Activated naive CD4-positive, alpha-beta T cell treated with anti-CD3 and anti-CD28 coated beads, Interleukin-2, amount 50 U/mL, for 24 hours (primary cell): ENCODE measurements at regions not wholly inside any gene's neighbourhood (a gene's known extent, or its start where the extent isn't known, plus 50 kb on each side); places are given as distances from the start of the nearest gene placed in this dataset.
A peak's percentile ranks its signal among the peaks of the same experiment; 100 is the strongest.

Experiments
- H3K27ac Mint-ChIP-seq: one replicate; pipeline ENCODE4 v1.8.0; 2021; ENCODE audit warnings: mild to moderate bottlenecking, mixed read lengths
- H3K27me3 Mint-ChIP-seq: one replicate; pipeline ENCODE4 v1.8.0; 2021; ENCODE audit warnings: mixed read lengths
- H3K36me3 Mint-ChIP-seq: one replicate; pipeline ENCODE4 v1.8.0; 2021; ENCODE audit warnings: mixed read lengths
- H3K4me1 Mint-ChIP-seq: one replicate; pipeline ENCODE4 v1.8.0; 2021; ENCODE audit warnings: mixed read lengths
- H3K4me3 Mint-ChIP-seq: one replicate; pipeline ENCODE4 v1.8.0; 2021; ENCODE audit warnings: mild to moderate bottlenecking, mixed read lengths
- H3K9me3 Mint-ChIP-seq: one replicate; pipeline ENCODE4 v1.8.0; 2021; ENCODE audit warnings: mixed read lengths

DNA sequence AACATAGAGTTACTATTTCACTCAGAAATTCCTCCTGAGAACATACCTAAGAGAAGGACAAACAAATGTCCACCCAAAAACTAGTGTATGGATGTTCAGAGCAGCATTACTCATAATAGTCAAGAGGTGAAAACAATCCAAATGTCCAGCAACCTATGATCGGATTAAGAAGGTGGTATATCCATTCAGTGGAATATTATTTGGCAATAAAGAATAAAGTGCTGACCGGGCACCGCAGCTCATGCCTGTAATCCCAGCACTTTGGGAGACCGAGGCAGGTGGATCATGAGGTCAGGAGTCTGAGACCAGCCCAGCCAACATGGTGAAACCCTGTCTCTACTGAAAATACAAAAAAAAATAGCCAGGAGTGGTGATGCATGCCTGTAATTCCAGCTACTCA is 182.8 kb upstream of the AGAP1 start:
- no peaks in the 10 kb centered on the region for H3K4me1 Mint-ChIP-seq
- H3K27ac Mint-ChIP-seq, result no peak overlapping the region
- no peaks in the 10 kb centered on the region for H3K36me3 Mint-ChIP-seq
- H3K27me3 Mint-ChIP-seq, result peaks cover 7% of the 10 kb centered on the region
- H3K4me3 Mint-ChIP-seq, result no peak overlapping the region
- peaks cover 3% of the 10 kb centered on the region for H3K9me3 Mint-ChIP-seq

DNA sequence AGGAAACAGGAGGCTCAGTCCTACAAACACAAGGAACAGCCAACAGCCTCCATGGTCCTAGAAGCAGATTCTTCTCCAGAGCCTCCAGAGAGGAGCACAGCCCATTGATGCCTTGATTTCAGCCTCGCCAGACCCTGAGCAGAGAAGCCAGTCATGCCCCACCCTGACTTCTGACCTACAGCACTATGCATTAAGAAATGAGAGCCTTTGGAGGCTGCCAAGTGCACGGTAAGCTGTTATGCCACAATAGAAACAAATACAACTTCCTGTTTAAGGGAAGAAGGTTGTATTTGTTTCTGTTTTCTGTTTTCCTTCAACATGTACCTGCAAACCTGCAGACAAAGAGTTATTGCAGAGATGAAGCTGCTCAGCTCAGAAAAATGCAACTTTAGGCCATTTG is 181.3 kb upstream of the AGAP1 start:
- H3K4me1 Mint-ChIP-seq, result no peaks in the 10 kb centered on the region

DNA sequence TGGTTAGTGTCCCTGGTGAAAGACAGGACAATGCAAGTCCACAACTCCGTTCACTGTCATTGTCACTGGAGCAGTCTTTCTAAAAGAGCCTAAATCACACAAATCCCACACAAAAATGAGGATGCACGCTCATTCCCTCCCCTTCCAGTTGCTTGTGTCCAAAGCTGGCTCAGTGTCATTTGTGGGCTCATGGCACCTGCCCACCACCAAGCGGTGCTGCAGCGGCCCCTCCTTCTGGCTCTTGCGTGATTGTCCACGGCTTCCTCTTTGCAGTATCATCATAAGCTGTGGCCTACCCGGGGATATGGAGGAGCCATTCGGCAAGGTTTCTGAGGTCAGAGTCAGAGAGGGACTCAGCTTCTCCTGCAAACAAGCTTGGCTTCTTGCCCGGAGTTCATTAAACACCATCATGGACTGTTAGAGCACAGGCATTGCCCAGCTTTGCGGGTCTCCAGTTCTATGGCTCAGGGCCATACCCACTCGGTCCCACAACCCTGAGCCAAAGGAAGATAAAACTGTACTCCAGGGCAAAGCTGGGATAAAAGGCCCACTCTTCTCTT is 179.4 kb upstream of the AGAP1 start:
- Mint-ChIP-seq H3K4me3 (no peak overlapping the region), H3K9me3 (peaks cover 3% of the 10 kb centered on the region), H3K36me3 (no peaks in the 10 kb centered on the region), H3K27me3 (peaks cover 3% of the 10 kb centered on the region), H3K27ac (no peak overlapping the region), H3K4me1 (no peaks in the 10 kb centered on the region)

More for the DNA sequence above, 181.3 kb upstream of the AGAP1 start:
- Mint-ChIP-seq H3K9me3 (peaks cover 3% of the 10 kb centered on the region), H3K4me3 (no peak overlapping the region), H3K27me3 (peaks cover 7% of the 10 kb centered on the region), H3K36me3 (no peaks in the 10 kb centered on the region), H3K27ac (no peak overlapping the region)

DNA sequence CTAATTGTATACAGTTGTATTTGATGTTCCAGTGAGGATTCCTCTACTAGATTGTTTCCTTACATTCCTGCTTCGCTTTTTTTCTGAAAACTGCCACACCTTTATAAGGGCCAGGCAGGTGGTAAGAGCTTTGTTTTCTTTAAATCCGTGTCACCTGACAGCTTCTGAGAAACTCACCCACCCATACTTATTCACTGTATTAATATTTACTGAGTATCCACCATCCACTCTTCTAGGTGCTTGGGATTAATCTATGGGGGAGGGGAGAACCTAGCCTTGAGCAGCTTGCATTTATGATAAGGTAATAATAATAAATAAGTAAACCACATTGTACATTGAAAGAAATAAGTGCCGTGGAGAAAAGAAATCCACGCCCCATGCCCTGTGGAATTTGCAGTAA is 174.7 kb upstream of the AGAP1 start:
- H3K4me1 Mint-ChIP-seq, result no peaks in the 10 kb centered on the region
- H3K27ac Mint-ChIP-seq, result no peak overlapping the region
- H3K36me3 Mint-ChIP-seq, result no peaks in the 10 kb centered on the region
- no peaks in the 10 kb centered on the region for H3K9me3 Mint-ChIP-seq
- H3K27me3 Mint-ChIP-seq, result peaks cover 1% of the 10 kb centered on the region
- H3K4me3 Mint-ChIP-seq, result no peak overlapping the region

DNA sequence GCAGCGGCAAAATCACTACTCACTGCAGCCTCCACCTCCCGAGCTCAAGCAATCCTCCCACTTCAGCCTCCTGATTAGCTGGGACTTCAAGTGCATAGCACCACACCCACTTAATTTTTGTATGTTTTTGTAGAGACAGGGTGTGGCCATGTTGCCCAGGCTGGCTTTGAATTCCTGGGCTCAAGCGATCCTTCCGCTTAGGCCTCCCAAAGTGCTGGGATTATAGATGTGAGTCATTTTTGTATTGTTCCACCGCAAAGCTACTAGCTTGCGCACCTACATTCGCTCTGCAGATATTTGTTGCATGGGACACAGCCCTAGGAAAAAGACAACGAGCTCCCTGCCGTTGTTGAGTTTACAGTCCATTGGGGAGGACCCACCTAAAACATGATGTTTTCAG is 173.5 kb upstream of the AGAP1 start:
- peaks cover 1% of the 10 kb centered on the region for H3K27me3 Mint-ChIP-seq

DNA sequence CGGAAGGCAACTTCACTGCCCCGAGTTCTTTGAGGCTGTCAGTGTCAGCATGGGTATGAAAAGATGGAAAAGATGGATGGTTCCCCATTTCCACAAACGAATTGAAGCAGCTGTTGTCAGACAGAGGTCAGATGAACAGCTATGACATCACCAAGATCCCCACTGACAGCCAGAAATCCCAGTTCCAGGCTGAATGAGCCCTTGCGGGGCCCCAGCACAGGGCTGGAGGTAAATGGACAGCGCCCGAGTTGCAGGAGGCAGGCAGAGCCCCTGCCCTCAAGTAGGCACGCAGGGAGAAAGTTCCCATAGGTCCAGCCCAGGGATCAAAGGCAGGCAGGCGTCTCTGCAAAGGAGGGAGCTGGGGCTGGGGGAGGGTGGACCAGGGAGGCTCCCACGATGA is 169.5 kb upstream of the AGAP1 start:
- Mint-ChIP-seq H3K4me3 (no peak overlapping the region), H3K27me3 (peaks cover 6% of the 10 kb centered on the region), H3K36me3 (no peaks in the 10 kb centered on the region), H3K27ac (no peak overlapping the region), H3K4me1 (no peaks in the 10 kb centered on the region), H3K9me3 (no peaks in the 10 kb centered on the region)

More for the DNA sequence above, 173.5 kb upstream of the AGAP1 start:
- no peaks in the 10 kb centered on the region for H3K9me3 Mint-ChIP-seq
- H3K36me3 Mint-ChIP-seq, result no peaks in the 10 kb centered on the region
- H3K4me1 Mint-ChIP-seq, result no peaks in the 10 kb centered on the region
- H3K27ac Mint-ChIP-seq, result no peak overlapping the region
- H3K4me3 Mint-ChIP-seq, result no peak overlapping the region

DNA sequence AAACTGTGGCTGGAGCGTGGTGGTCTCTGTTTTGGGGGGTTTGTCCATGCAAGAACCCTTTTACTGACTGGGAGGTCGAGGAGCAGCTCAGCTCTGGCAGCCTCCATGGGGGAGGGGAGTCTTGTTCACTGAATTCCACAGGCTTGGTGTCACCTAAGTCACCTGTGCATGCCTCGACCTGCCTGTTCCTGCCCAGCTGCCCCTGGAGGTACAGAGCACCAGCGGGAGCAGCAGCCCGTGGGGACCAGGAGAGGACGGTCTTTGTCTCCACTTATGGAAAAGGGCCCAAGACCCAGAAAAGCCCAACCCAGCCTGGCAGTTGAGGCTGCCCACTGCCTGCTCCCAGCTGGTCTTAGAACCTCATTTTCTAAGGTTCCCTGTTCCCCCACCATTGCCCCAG is 168.7 kb upstream of the AGAP1 start:
- Mint-ChIP-seq H3K27me3 (peaks cover 6% of the 10 kb centered on the region), H3K4me3 (no peak overlapping the region), H3K27ac (no peak overlapping the region), H3K36me3 (no peaks in the 10 kb centered on the region), H3K4me1 (no peaks in the 10 kb centered on the region), H3K9me3 (no peaks in the 10 kb centered on the region)

DNA sequence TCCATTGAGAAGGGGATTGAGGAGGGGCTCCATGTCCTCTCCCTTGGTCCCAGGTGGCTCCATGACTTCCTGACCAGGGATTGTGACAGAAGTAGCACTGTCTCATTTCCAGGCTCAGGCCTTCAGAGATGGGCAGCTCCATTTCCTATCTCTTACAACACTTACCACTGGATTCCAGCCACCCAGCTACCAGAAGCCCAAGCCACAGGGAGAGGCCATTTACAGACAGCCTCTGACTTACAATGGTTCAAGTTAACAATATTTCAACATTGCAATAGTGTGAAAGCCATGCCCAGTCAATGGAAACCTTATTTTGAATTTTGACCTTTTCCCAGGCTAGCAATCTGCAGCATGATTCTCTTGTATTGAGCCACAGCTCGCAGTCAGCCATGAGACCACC is 164.9 kb upstream of the AGAP1 start:
- H3K4me1 Mint-ChIP-seq, result no peaks in the 10 kb centered on the region
- no peak overlapping the region for H3K4me3 Mint-ChIP-seq
- no peak overlapping the region for H3K27ac Mint-ChIP-seq
- peaks cover 6% of the 10 kb centered on the region for H3K9me3 Mint-ChIP-seq
- no peaks in the 10 kb centered on the region for H3K36me3 Mint-ChIP-seq
- peaks cover 16% of the 10 kb centered on the region for H3K27me3 Mint-ChIP-seq

DNA sequence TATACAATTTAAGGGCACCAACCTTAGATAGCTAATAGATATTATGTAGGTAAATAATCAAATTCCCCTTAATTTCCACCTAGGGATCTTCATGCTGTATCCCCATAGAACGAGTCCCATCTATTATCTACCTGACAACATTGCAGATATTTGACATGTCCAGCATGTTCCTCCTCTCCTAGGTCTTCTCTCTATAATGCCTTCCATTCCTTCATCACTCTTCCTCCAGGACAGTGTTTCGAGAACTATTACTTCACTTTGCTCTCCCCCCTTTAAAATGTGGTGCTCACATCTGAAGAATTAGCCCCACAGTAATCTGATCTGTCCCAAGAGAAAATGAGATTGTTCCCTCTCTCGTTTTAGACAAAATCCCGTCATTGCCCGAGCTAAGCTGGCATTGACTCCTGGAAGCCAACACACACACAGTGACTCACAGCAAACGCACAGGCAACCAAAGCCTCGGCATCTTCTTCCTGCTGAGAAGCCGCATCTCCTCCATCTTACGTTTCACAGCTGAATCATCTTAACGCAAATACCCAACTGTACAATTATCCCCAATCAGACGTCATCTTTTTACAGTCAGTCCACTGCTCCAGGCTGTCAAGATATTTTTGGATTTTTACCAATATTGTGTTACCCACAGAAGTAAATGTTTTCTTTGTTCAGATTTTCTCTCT is 162.9 kb upstream of the AGAP1 start:
- no peak overlapping the region for H3K27ac Mint-ChIP-seq
- no peaks in the 10 kb centered on the region for H3K4me1 Mint-ChIP-seq
- H3K9me3 Mint-ChIP-seq, result peaks cover 6% of the 10 kb centered on the region
- H3K27me3 Mint-ChIP-seq, result peaks cover 19% of the 10 kb centered on the region
- H3K4me3 Mint-ChIP-seq, result no peak overlapping the region
- no peaks in the 10 kb centered on the region for H3K36me3 Mint-ChIP-seq

DNA sequence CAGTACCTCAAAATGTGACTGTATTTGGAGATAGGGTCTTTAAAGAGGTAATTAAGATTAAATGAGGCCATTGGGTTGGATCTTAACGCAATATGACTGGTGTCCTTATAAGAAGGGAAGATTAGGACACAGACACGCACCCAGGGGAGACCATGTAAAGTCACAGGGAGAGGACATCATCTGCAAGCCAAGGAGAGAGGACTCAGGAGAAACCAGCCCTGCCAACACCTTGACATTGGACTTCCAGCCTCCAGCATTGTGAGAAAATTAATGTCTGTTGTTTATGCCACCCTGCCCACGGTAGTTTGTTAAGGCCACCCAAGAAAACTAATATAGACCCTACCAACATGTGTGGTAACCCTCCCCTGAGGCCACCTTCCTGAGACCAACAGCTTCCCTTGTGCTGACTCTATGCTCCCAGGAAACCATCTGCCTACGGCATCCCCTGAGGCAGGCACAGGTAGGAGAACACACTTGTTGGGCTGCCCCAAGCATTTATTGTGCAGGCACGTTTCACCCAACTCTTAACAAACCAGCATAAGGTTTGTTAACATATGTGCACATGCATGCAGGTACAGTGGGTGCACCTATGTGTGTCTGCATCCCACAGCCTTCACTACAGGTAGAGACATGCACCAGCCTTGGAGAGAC is 161.5 kb upstream of the AGAP1 start:
- Mint-ChIP-seq H3K27me3 (peaks cover 18% of the 10 kb centered on the region), H3K9me3 (peaks cover 6% of the 10 kb centered on the region), H3K36me3 (no peaks in the 10 kb centered on the region), H3K4me1 (no peaks in the 10 kb centered on the region), H3K4me3 (no peak overlapping the region), H3K27ac (no peak overlapping the region)

DNA sequence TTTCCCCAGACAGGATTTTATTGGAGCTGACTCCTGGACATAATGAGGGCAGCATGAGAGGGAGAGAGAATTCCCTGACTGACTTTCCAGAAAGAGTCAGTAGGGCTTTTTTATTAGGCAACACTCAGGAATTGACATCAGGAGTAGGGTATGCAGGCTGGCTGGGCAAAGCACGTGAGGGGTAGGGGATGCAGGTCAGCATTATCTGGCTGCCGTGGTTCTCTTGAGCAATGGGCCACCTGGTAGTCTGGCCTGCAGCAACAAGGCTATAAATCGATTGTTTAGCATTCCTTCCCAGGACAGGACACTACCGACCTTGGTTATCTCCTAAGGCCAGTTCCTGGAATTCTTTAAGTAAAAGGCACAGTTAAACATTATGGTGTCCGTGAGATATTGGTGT is 160.8 kb upstream of the AGAP1 start:
- H3K9me3 Mint-ChIP-seq, result peaks cover 11% of the 10 kb centered on the region
- no peaks in the 10 kb centered on the region for H3K4me1 Mint-ChIP-seq
- peaks cover 18% of the 10 kb centered on the region for H3K27me3 Mint-ChIP-seq
- no peak overlapping the region for H3K4me3 Mint-ChIP-seq
- no peak overlapping the region for H3K27ac Mint-ChIP-seq
- no peaks in the 10 kb centered on the region for H3K36me3 Mint-ChIP-seq

DNA sequence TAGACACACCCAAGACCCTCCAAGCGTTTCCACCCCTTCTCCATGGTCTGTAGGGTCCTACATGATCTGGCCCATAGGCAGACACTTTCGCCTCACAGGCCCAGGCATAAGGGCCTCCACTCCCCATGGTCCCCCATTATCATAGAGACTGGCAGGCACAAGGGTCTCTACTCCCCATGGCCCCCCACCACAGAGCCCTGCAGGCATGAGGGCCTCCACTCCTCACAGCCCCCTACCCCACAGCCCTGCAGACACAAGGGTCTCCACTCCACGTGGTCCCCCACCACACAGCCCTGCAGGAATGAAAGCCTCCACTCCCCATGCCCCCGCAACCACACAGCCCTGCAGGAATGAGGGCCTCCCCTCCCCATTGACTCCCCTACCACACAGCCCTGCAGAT is 159.7 kb upstream of the AGAP1 start:
- no peak overlapping the region for H3K27ac Mint-ChIP-seq
- peaks cover 19% of the 10 kb centered on the region for H3K9me3 Mint-ChIP-seq
- H3K4me1 Mint-ChIP-seq, result no peaks in the 10 kb centered on the region
- no peak overlapping the region for H3K4me3 Mint-ChIP-seq
- no peaks in the 10 kb centered on the region for H3K36me3 Mint-ChIP-seq
- peaks cover 18% of the 10 kb centered on the region for H3K27me3 Mint-ChIP-seq

DNA sequence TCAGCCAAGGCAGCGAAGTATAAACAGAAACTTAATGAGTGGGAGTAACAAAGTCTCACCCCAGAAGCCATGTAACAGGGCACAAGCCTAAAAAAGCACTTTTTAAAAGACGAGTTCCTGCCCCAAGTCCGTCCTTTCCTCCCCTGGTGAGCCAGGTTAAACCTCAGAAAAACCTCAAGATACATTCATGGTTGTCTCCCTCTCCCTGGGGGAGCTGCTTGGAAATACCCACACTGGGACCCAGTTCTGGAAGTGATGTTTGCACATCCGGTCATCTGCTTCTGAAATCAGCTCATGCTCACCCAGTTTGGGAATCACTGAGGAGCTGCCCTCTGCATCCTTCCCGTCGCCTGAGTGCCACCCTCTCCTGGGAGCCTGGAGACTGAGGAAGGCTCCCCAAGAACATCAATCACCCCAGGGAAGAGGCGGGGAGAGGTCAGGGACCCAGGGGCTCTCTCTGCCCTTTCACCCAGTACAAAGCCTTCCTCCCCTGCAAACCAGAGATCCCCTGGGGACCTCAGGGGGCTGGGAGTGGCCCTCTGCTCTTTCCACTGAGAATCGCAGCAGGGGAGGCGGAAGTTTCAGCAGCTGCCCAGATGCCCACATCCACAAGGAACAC is 150.6 kb upstream of the AGAP1 start:
- H3K9me3 Mint-ChIP-seq, result peaks cover 6% of the 10 kb centered on the region
- no peak overlapping the region for H3K27ac Mint-ChIP-seq
- H3K4me3 Mint-ChIP-seq, result no peak overlapping the region
- peaks cover 1% of the 10 kb centered on the region for H3K27me3 Mint-ChIP-seq
- H3K4me1 Mint-ChIP-seq, result no peaks in the 10 kb centered on the region
- H3K36me3 Mint-ChIP-seq, result no peaks in the 10 kb centered on the region

DNA sequence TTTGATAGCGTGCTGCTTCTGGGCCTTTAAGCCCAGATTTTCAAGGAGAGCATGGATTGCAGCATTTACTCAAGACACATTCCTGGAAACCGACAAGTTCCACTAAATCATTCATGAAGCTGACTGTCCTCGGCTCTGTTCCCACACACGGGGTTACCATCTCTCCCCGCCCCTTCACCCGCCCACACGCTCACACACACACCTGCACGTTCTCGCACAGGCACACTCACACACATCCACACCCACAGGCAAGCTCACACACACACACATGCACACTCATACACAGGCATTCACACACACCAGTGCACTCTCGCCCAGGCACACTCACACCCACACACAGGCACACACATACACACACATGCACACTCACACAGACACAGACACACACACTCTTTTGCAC is 150.0 kb upstream of the AGAP1 start:
- Mint-ChIP-seq H3K4me3 (no peak overlapping the region), H3K9me3 (peaks cover under 1% of the 10 kb centered on the region), H3K4me1 (no peaks in the 10 kb centered on the region), H3K36me3 (no peaks in the 10 kb centered on the region), H3K27me3 (peaks cover 1% of the 10 kb centered on the region), H3K27ac (no peak overlapping the region)

DNA sequence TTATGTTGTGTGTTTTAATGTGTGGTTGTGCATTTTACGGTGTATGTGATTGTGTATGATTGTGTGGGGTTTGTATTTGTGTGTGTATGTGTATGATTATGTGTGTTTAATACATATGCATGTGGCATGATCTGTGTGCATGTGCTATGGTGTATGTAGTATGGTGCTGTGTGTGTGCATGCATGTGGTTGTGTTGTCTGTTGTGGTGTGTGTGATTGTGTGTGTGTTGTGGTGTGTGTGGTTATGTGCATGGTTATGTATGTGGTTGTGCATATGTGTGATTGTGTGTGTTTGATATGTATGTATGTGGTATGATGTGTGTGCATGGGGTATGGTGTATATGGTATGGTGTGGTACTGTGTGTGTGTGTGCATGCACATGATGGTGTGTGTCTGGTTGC is 148.1 kb upstream of the AGAP1 start:
- peaks cover 7% of the 10 kb centered on the region for H3K27me3 Mint-ChIP-seq
- no peak overlapping the region for H3K27ac Mint-ChIP-seq
- no peaks in the 10 kb centered on the region for H3K4me1 Mint-ChIP-seq
- H3K9me3 Mint-ChIP-seq, result no peaks in the 10 kb centered on the region
- H3K4me3 Mint-ChIP-seq, result no peak overlapping the region
- H3K36me3 Mint-ChIP-seq, result no peaks in the 10 kb centered on the region

DNA sequence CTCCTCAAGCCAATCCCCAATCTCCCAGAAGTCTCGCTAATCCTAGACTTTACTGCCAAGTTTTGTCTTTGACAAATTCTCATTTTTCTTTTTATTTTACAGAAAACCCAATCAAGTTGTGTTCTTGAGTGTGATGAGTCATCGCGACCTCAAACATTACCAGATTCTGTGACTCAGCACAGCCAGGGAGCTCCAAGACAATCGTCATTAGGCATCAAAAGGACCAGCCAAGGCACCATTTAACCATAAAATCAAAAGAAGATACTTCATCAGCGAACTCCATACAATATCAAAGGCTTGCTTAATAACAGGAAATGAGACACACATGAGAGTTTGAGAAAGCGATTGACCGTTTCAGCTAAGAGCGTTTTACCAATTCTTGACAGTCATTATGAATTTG is 146.2 kb upstream of the AGAP1 start:
- H3K27ac Mint-ChIP-seq, result peak overlapping the region; percentile 19
- no peaks in the 10 kb centered on the region for H3K36me3 Mint-ChIP-seq
- H3K4me1 Mint-ChIP-seq, result no peaks in the 10 kb centered on the region
- peaks cover 7% of the 10 kb centered on the region for H3K27me3 Mint-ChIP-seq
- no peak overlapping the region for H3K4me3 Mint-ChIP-seq
- H3K9me3 Mint-ChIP-seq, result no peaks in the 10 kb centered on the region
